ENCODE measurements at regions not wholly inside any gene's neighbourhood (a gene's known extent, or its start where the extent isn't known, plus 50 kb on each side); places are given as distances from the start of the nearest gene placed in this dataset.

GRCh38 chr10:7042000-7042399 is 368.8 kb downstream of the SFMBT2 start:
- no peak for TF ChIP-seq POLR2A (IDR thresholded peaks at IDR 0.05; ENCODE audit: low read length)
- TF ChIP-seq GATA1 (IDR thresholded peaks at IDR 0.05; ENCODE audit: low read depth, low read length), result no peak

Data from erythroblast (primary cell).